ENCODE measurements at regions not wholly inside any gene's neighbourhood (a gene's known extent, or its start where the extent isn't known, plus 50 kb on each side); places are given as distances from the start of the nearest gene placed in this dataset.

DNA sequence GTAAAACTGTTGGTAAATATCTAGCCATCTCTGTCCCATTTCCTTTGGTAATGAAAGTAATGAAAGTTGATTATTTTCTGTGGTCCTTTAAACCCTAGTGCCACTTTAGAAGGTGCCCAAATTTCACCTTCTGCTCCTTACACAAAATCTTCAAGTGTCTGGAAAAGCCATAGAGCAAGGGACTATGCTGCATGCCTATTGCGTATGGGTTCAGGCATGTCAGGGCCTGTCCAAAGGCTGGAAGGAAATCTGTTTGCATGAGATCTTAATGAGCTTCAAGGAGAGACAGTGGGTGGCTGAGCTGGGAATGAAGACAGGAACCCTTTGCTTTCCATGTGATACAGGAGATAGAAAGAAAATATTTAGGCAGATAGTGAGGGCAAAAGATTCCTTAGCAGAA, 66.6 kb upstream of the CCN6 start:
- Histone ChIP-seq H3K27me3 (ENCODE audit: control insufficient read depth in 1 of 2, insufficient read depth in 2 of 2, low read length in 1 of 2) (no peaks in the 10 kb centered on the region), H3K27ac (ENCODE audit: low read depth in 1 of 2, low read length in 2 of 2) (no peak overlapping the region), H3K36me3 (ENCODE audit: control insufficient read depth in 1 of 2, insufficient read depth in 2 of 2, low read length in 1 of 2) (no peaks in the 10 kb centered on the region), H3K4me1 (ENCODE audit: control insufficient read depth in 1 of 2, insufficient read depth in 2 of 2, low read length in 2 of 2) (no peaks in the 10 kb centered on the region), H3K9me3 (ENCODE audit: control insufficient read depth, low read length) (no peaks in the 10 kb centered on the region), H3K4me3 (ENCODE audit: low read length in 2 of 2) (no peak overlapping the region)
- 78 to 85% methylated on average over 1 of the region's 1 CpG for WGBS, 2 donors
- intact Hi-C loops (cut with DNase I) = no loop called here
- no peak for ATAC-seq (ENCODE audit: low FRiP score)
- DNase-seq = no peak

DNA sequence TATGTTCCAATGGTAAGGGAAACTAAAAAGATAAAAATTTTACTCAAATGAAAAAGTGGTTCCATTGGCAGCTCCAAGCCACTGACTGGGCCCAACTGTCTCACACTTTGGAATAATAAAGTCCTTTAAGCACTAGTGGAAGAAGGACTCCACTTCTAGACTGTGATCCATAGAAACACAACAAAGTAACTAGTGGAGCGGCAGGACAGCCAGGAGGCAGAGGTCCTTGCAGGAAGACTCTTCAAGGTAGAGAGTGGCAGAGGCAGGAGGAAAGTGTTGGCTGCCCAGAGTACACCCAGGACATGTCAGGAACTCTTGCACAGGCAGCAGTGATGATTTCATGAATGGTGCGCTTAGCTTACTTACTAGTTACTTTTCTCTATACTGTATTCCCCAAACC, 65.0 kb upstream of the CCN6 start:
- no peaks in the 10 kb centered on the region for H3K4me1 ChIP-seq (ENCODE audit: control insufficient read depth in 1 of 2, insufficient read depth in 2 of 2, low read length in 2 of 2)
- ATAC-seq (ENCODE audit: low FRiP score) = no peak
- WGBS, 2 donors = 98 to 100% methylated on average over 2 of the region's 2 CpGs

DNA sequence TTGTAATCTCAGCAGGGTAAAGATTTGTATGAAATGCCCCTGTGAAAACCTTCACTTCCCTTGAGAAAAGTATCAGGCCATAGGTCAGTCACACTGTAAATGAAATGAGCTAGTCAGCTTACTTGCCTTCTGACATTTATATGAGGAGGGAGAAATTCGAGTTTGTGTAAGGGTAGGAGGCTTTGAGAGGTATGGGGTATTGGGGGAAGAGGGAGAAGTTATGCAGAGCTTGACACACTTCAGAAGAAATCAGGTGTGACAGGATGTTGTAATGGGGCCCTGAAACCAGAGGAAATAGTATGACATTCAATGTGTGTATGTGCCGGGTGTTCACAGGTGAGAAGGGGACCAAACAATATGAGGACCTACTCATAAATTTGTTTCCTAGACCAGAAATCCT, 64.2 kb upstream of the CCN6 start:
- 84 to 91% methylated on average over 2 of the region's 2 CpGs for WGBS, 2 donors
- no peaks in the 10 kb centered on the region for H3K36me3 ChIP-seq (ENCODE audit: control insufficient read depth in 1 of 2, insufficient read depth in 2 of 2, low read length in 1 of 2)
- DNase-seq (no peak), ATAC-seq (ENCODE audit: low FRiP score) (no peak)
- no peak overlapping the region for H3K4me3 ChIP-seq (ENCODE audit: low read length in 2 of 2)
- H3K27me3 ChIP-seq (ENCODE audit: control insufficient read depth in 1 of 2, insufficient read depth in 2 of 2, low read length in 1 of 2) = no peaks in the 10 kb centered on the region
- H3K4me1 ChIP-seq (ENCODE audit: control insufficient read depth in 1 of 2, insufficient read depth in 2 of 2, low read length in 2 of 2) = no peaks in the 10 kb centered on the region
- H3K27ac ChIP-seq (ENCODE audit: low read depth in 1 of 2, low read length in 2 of 2) = no peak overlapping the region
- intact Hi-C loops (cut with DNase I) = no loop called here
- H3K9me3 ChIP-seq (ENCODE audit: control insufficient read depth, low read length) = no peaks in the 10 kb centered on the region

More for the DNA sequence above, 65.0 kb upstream of the CCN6 start:
- Histone ChIP-seq H3K9me3 (ENCODE audit: control insufficient read depth, low read length) (no peaks in the 10 kb centered on the region), H3K27ac (ENCODE audit: low read depth in 1 of 2, low read length in 2 of 2) (no peak overlapping the region), H3K36me3 (ENCODE audit: control insufficient read depth in 1 of 2, insufficient read depth in 2 of 2, low read length in 1 of 2) (no peaks in the 10 kb centered on the region), H3K4me3 (ENCODE audit: low read length in 2 of 2) (no peak overlapping the region), H3K27me3 (ENCODE audit: control insufficient read depth in 1 of 2, insufficient read depth in 2 of 2, low read length in 1 of 2) (no peaks in the 10 kb centered on the region)
- intact Hi-C loops (cut with DNase I) = no loop called here
- no peak for DNase-seq

DNA sequence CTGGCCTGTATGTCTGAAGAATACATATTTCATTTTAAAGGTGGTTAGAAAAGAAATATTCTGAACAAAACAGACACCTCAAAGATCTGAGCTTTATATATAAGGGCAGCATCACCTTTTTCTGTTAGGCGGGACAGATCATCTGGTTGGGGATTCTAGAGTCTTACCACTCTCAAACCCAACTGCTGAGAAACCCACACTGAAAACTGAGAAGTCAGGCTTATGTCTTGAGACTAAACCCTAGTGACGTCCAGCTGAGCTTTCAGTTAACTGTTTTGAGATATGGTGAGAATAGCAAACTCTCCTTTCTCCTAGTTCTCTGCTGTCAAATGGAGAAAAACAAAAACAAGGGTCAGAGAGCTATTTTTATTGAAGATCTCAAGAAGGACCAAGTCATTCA, 63.7 kb upstream of the CCN6 start:
- no peak for DNase-seq
- ATAC-seq (ENCODE audit: low FRiP score) = no peak
- no peaks in the 10 kb centered on the region for H3K27me3 ChIP-seq (ENCODE audit: control insufficient read depth in 1 of 2, insufficient read depth in 2 of 2, low read length in 1 of 2)
- intact Hi-C loops (cut with DNase I) = no loop called here
- H3K27ac ChIP-seq (ENCODE audit: low read depth in 1 of 2, low read length in 2 of 2) = no peak overlapping the region
- H3K36me3 ChIP-seq (ENCODE audit: control insufficient read depth in 1 of 2, insufficient read depth in 2 of 2, low read length in 1 of 2) = no peaks in the 10 kb centered on the region
- H3K4me3 ChIP-seq (ENCODE audit: low read length in 2 of 2) = no peak overlapping the region
- 72 to 80% methylated on average over 2 of the region's 2 CpGs for WGBS, 2 donors
- no peaks in the 10 kb centered on the region for H3K4me1 ChIP-seq (ENCODE audit: control insufficient read depth in 1 of 2, insufficient read depth in 2 of 2, low read length in 2 of 2)
- H3K9me3 ChIP-seq (ENCODE audit: control insufficient read depth, low read length) = no peaks in the 10 kb centered on the region

DNA sequence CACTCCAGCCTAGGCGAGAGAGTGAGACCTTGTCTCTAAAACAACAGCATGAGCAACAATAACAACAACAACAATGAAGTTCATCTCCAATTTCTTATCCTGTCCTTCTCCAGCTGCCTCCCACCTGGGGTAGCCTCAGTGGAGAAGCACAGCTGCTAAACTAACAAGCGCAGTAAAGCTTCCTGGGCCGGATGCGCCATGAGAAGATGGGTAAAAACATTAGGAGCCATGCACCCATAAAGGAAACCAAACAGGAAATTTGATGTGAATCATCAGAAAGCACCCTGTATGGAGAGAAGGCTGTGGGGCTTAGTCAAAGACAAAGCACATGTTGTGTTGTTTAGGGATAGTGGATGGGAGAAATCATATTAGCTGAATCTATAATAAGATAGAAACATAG, 61.1 kb upstream of the CCN6 start:
- no peak for ATAC-seq (ENCODE audit: low FRiP score)
- Histone ChIP-seq H3K36me3 (ENCODE audit: control insufficient read depth in 1 of 2, insufficient read depth in 2 of 2, low read length in 1 of 2) (no peaks in the 10 kb centered on the region), H3K27ac (ENCODE audit: low read depth in 1 of 2, low read length in 2 of 2) (no peak overlapping the region), H3K4me1 (ENCODE audit: control insufficient read depth in 1 of 2, insufficient read depth in 2 of 2, low read length in 2 of 2) (no peaks in the 10 kb centered on the region), H3K9me3 (ENCODE audit: control insufficient read depth, low read length) (no peaks in the 10 kb centered on the region), H3K4me3 (ENCODE audit: low read length in 2 of 2) (no peak overlapping the region), H3K27me3 (ENCODE audit: control insufficient read depth in 1 of 2, insufficient read depth in 2 of 2, low read length in 1 of 2) (no peaks in the 10 kb centered on the region)
- WGBS, 2 donors = 94 to 95% methylated on average over 4 of the region's 4 CpGs
- intact Hi-C loops (cut with DNase I) = no loop called here
- DNase-seq = no peak

DNA sequence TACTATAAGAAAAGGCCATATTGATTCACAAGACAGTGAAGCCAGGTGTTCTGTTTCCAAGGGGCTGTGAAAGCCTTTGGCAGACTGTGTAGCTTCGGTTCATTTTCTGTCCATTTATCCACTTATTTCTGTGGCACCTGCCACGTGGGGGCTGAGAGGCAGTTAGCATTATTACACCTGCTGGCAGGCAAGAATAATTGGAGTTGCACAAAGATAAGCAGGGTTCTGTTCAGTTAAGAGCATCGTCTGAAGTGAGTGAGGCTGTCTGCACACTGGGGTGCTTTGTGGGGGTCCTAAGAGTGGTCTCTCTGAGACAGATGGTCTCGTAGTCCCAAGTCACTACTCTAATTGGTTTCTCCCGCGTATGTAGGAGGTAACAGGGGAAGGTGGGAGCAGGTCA, 60.6 kb upstream of the CCN6 start:
- Histone ChIP-seq H3K4me1 (ENCODE audit: control insufficient read depth in 1 of 2, insufficient read depth in 2 of 2, low read length in 2 of 2) (no peaks in the 10 kb centered on the region), H3K27ac (ENCODE audit: low read depth in 1 of 2, low read length in 2 of 2) (no peak overlapping the region), H3K9me3 (ENCODE audit: control insufficient read depth, low read length) (no peaks in the 10 kb centered on the region), H3K36me3 (ENCODE audit: control insufficient read depth in 1 of 2, insufficient read depth in 2 of 2, low read length in 1 of 2) (no peaks in the 10 kb centered on the region), H3K4me3 (ENCODE audit: low read length in 2 of 2) (no peak overlapping the region), H3K27me3 (ENCODE audit: control insufficient read depth in 1 of 2, insufficient read depth in 2 of 2, low read length in 1 of 2) (no peaks in the 10 kb centered on the region)
- no peak for ATAC-seq (ENCODE audit: low FRiP score)
- no peak for DNase-seq
- WGBS, 2 donors = 79 to 82% methylated on average over 6 of the region's 6 CpGs
- intact Hi-C loops (cut with DNase I) = no loop called here

DNA sequence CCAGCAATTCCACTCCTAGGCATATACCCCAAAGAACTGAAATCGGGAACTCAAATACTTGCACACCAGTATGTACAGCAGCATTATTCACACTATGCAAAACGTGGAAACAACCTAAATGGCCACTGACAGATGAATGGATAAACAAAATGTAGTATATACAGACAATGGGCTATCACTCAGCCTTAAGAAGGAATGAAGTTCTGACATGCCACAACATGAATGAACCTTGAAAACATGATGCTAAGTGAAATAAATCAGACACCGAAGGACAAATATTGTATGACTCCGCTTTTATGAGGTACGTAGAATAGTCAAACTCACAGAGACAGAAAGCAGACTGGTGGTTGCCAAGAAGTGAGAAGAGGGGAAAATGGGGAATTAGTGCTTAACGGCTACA, 59.1 kb upstream of the CCN6 start:
- no peak for DNase-seq
- no peaks in the 10 kb centered on the region for H3K4me1 ChIP-seq (ENCODE audit: control insufficient read depth in 1 of 2, insufficient read depth in 2 of 2, low read length in 2 of 2)
- no peak for ATAC-seq (ENCODE audit: low FRiP score)
- no peak overlapping the region for H3K4me3 ChIP-seq (ENCODE audit: low read length in 2 of 2)
- intact Hi-C loops (cut with DNase I) = loop anchor here (5.0 kb wide), 2 partner anchors 48 to 282 kb away; no protein-coding TSS in a partner anchor
- 82 to 88% methylated on average over 6 of the region's 6 CpGs for WGBS, 2 donors
- H3K9me3 ChIP-seq (ENCODE audit: control insufficient read depth, low read length) = no peaks in the 10 kb centered on the region
- H3K27me3 ChIP-seq (ENCODE audit: control insufficient read depth in 1 of 2, insufficient read depth in 2 of 2, low read length in 1 of 2) = no peaks in the 10 kb centered on the region
- H3K27ac ChIP-seq (ENCODE audit: low read depth in 1 of 2, low read length in 2 of 2) = no peak overlapping the region
- H3K36me3 ChIP-seq (ENCODE audit: control insufficient read depth in 1 of 2, insufficient read depth in 2 of 2, low read length in 1 of 2) = no peaks in the 10 kb centered on the region

DNA sequence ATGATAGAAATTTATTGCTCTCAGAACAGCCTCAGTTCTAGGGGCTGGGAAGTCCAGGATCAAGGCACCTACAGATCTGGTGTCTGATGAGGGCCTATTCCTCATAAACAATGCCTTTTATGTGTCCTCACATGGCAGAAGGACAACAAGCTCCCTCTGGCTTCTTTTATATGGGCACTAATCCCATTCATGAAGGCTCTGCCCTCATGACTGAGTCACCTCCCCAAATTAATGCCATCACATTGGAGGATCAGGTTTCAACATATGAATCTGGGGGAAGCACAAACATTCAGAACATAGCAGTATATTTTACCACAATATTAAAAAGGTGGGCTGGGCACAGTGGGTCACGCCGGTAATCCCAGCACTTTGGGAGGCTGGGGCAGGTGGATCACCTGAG, 58.5 kb upstream of the CCN6 start:
- intact Hi-C loops (cut with DNase I) = loop anchor here (5.0 kb wide), 2 partner anchors 47 to 283 kb away; no protein-coding TSS in a partner anchor
- Histone ChIP-seq H3K27me3 (ENCODE audit: control insufficient read depth in 1 of 2, insufficient read depth in 2 of 2, low read length in 1 of 2) (no peaks in the 10 kb centered on the region), H3K4me1 (ENCODE audit: control insufficient read depth in 1 of 2, insufficient read depth in 2 of 2, low read length in 2 of 2) (no peaks in the 10 kb centered on the region), H3K36me3 (ENCODE audit: control insufficient read depth in 1 of 2, insufficient read depth in 2 of 2, low read length in 1 of 2) (no peaks in the 10 kb centered on the region), H3K4me3 (ENCODE audit: low read length in 2 of 2) (no peak overlapping the region), H3K27ac (ENCODE audit: low read depth in 1 of 2, low read length in 2 of 2) (no peak overlapping the region), H3K9me3 (ENCODE audit: control insufficient read depth, low read length) (no peaks in the 10 kb centered on the region)
- 95 to 96% methylated on average over 2 of the region's 2 CpGs for WGBS, 2 donors
- ATAC-seq (ENCODE audit: low FRiP score) = no peak
- DNase-seq = no peak

DNA sequence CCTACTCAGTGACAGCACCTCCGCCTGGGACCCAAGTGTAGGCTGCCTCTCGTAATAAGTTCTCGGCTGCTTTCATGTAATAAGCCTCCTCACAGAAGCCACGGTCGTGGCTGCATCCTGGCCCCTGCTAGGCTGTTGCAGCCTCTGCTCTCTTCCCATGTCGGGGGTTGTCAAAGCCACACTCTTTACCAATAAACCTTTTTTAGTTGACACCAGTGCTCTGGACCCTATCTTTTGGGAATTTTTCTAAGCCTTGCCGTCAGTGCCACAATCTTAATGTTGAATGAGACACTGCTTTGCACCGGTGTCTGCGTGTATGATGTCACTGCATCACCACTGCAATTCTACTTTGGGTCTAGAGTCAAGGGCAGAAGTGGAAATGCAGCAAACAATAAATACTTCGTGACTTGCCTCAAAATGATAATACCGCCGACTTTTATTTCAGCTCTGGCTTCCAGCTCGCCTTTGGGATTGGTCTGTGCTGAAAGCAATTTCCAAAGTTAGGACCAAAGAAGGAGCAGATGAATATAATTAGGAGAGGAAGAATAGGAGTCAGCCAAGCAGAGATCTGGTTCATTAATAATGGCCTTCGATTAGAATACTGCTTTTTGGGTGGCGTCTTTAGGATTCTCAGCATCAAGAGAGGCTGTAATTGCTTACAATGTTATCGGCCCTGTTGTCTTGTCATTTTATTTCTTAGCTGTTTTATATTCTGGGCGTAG, 57.6 kb upstream of the CCN6 start:
- intact Hi-C loops (cut with DNase I) = loop anchor here (5.0 kb wide), 2 partner anchors 46 to 284 kb away; no protein-coding TSS in a partner anchor
- Histone ChIP-seq H3K9me3 (ENCODE audit: control insufficient read depth, low read length) (no peaks in the 10 kb centered on the region), H3K27ac (ENCODE audit: low read depth in 1 of 2, low read length in 2 of 2) (no peak overlapping the region), H3K4me3 (ENCODE audit: low read length in 2 of 2) (no peak overlapping the region), H3K27me3 (ENCODE audit: control insufficient read depth in 1 of 2, insufficient read depth in 2 of 2, low read length in 1 of 2) (no peaks in the 10 kb centered on the region), H3K36me3 (ENCODE audit: control insufficient read depth in 1 of 2, insufficient read depth in 2 of 2, low read length in 1 of 2) (no peaks in the 10 kb centered on the region), H3K4me1 (ENCODE audit: control insufficient read depth in 1 of 2, insufficient read depth in 2 of 2, low read length in 2 of 2) (no peaks in the 10 kb centered on the region)
- ATAC-seq (ENCODE audit: low FRiP score) (peak; percentile 20), DNase-seq (no peak)
- 89 to 93% methylated on average over 17 of the region's 17 CpGs for WGBS, 2 donors

Data from aorta (tissue), 5 donors.